Brain microvascular endothelial cell (primary cell): ENCODE measurements at regions not wholly inside any gene's neighbourhood (a gene's known extent, or its start where the extent isn't known, plus 50 kb on each side); places are given as distances from the start of the nearest gene placed in this dataset.
A peak's percentile ranks its signal among the peaks of the same experiment; 100 is the strongest.

Experiments used
- DNase-seq: peaks from one replicate; pipeline ENCODE4 v3.0.0-alpha.2; 2020
- H3K27ac ChIP-seq: fragments of 250-450 bp; sonication (Bioruptor Pico); 2 replicates; pipeline ENCODE4 v1.5.1; 2020; ENCODE audit warnings: mild to moderate bottlenecking, moderate library complexity
- H3K27me3 ChIP-seq: fragments of 250-450 bp; sonication (Bioruptor Pico); replicated peaks from 2 replicates; pipeline ENCODE4 v1.5.1; 2020; ENCODE audit warnings: mild to moderate bottlenecking
- H3K36me3 ChIP-seq: fragments of 250-450 bp; sonication (Bioruptor Pico); replicated peaks from 2 replicates; pipeline ENCODE4 v1.5.1; 2020; ENCODE audit warnings: mild to moderate bottlenecking
- H3K4me3 ChIP-seq: 2 replicates; pipeline ENCODE4 v1.5.1; 2011; ENCODE audit warnings: low read depth, mild to moderate bottlenecking, control low read depth, low read length, moderate library complexity
- CTCF ChIP-seq: IDR thresholded peaks from 2 replicates; pipeline ENCODE4 v1.5.1; 2011; ENCODE audit warnings: low read depth, mild to moderate bottlenecking, moderate library complexity, low read length, control low read depth, inconsistent platforms; ENCODE audit errors: missing control alignments
- in situ Hi-C: cut with HindIII; loops from 2 replicates; pipeline ENCODE4 v1.10.0; 2017; ENCODE audit warnings: low sequenced_read_pairs, low pct_ligation_motif_present

GRCh38 chr18:35770376-35771014 is 189.0 kb downstream of the GALNT1 start:
- H3K36me3 ChIP-seq = no peaks in the 10 kb centered on the region
- H3K27ac ChIP-seq = no peak overlapping the region
- in situ Hi-C loops = no loop called here
- H3K4me3 ChIP-seq = no peak overlapping the region
- no peak for DNase-seq
- TF ChIP-seq CTCF = no peak
- no peaks in the 10 kb centered on the region for H3K27me3 ChIP-seq

GRCh38 chr18:35771172-35771571 is 189.6 kb downstream of the GALNT1 start:
- no peak for DNase-seq
- no peak overlapping the region for H3K27ac ChIP-seq
- H3K27me3 ChIP-seq = no peaks in the 10 kb centered on the region
- in situ Hi-C loops = no loop called here
- H3K36me3 ChIP-seq = no peaks in the 10 kb centered on the region
- H3K4me3 ChIP-seq = no peak overlapping the region
- no peak for TF ChIP-seq CTCF

GRCh38 chr18:35775887-35776286 is 194.3 kb downstream of the GALNT1 start:
- peak; percentile 16 for DNase-seq
- Histone ChIP-seq H3K36me3 (no peaks in the 10 kb centered on the region), H3K27ac (no peak overlapping the region), H3K27me3 (no peaks in the 10 kb centered on the region), H3K4me3 (no peak overlapping the region)
- in situ Hi-C loops = no loop called here
- no peak for TF ChIP-seq CTCF

GRCh38 chr18:35776473-35776872 is 194.9 kb downstream of the GALNT1 start:
- no peak overlapping the region for H3K4me3 ChIP-seq
- no peak overlapping the region for H3K27ac ChIP-seq
- H3K27me3 ChIP-seq = no peaks in the 10 kb centered on the region
- no peak for DNase-seq
- in situ Hi-C loops = no loop called here
- TF ChIP-seq CTCF = no peak
- no peaks in the 10 kb centered on the region for H3K36me3 ChIP-seq

GRCh38 chr18:35777039-35777438 is 195.4 kb upstream of the RMP24 start:
- no peak for TF ChIP-seq CTCF
- DNase-seq = no peak
- in situ Hi-C loops = no loop called here
- Histone ChIP-seq H3K4me3 (no peak overlapping the region), H3K27me3 (no peaks in the 10 kb centered on the region), H3K27ac (no peak overlapping the region), H3K36me3 (no peaks in the 10 kb centered on the region)

GRCh38 chr18:35778850-35779627 is 193.4 kb upstream of the RMP24 start:
- H3K36me3 ChIP-seq = no peaks in the 10 kb centered on the region
- no peaks in the 10 kb centered on the region for H3K27me3 ChIP-seq
- no peak overlapping the region for H3K27ac ChIP-seq
- DNase-seq = no peak
- in situ Hi-C loops = no loop called here
- no peak overlapping the region for H3K4me3 ChIP-seq
- no peak for TF ChIP-seq CTCF
